T-helper 22 cell (primary cell): ENCODE measurements at regions not wholly inside any gene's neighbourhood (a gene's known extent, or its start where the extent isn't known, plus 50 kb on each side); places are given as distances from the start of the nearest gene placed in this dataset.
"Not testable (repeated sequence)": the region's sequence is repeated elsewhere in the genome, so short reads cannot be mapped to it uniquely, and the experiment has no call there.

Experiments
- DNase-seq: peaks from one replicate; pipeline ENCODE4 v3.0.0-alpha.2; 2020; ENCODE audit warnings: low read depth

- DNase-seq, result no peak
Observed at GRCh38 chr14:50018201-50018932, 98.0 kb downstream of the VCPKMT start.

GRCh38 chr14:50018933-50019210 lies 97.5 kb downstream of the VCPKMT start:
- DNase-seq, result no peak

- DNase-seq, result no peak
Observed at GRCh38 chr14:50020184-50020583, 96.2 kb downstream of the VCPKMT start.

- no peak for DNase-seq
Observed at GRCh38 chr14:50020799-50021198, 95.6 kb downstream of the VCPKMT start.

- no peak for DNase-seq
Observed at GRCh38 chr14:50021261-50022031, 94.9 kb downstream of the VCPKMT start.

GRCh38 chr14:50022661-50023060 lies 93.7 kb downstream of the VCPKMT start:
- no peak for DNase-seq

GRCh38 chr14:50023671-50024490 lies 92.5 kb downstream of the VCPKMT start:
- DNase-seq, result no peak

GRCh38 chr14:50025073-50025472 lies 91.3 kb downstream of the VCPKMT start:
- no peak for DNase-seq

GRCh38 chr14:50025776-50026175 lies 90.6 kb downstream of the VCPKMT start:
- no peak for DNase-seq

GRCh38 chr14:50026396-50026795 lies 90.0 kb downstream of the VCPKMT start:
- no peak for DNase-seq

GRCh38 chr14:50027816-50028215 lies 88.6 kb downstream of the VCPKMT start:
- DNase-seq, result no peak

GRCh38 chr14:50028458-50028857 lies 87.9 kb downstream of the VCPKMT start:
- no peak for DNase-seq

GRCh38 chr14:50030036-50030435 lies 86.3 kb downstream of the VCPKMT start:
- DNase-seq, result no peak

GRCh38 chr14:50030911-50031310 lies 85.5 kb downstream of the VCPKMT start:
- DNase-seq, result not testable (repeated sequence)

- no peak for DNase-seq
Observed at GRCh38 chr14:50031602-50032313, 84.6 kb downstream of the VCPKMT start.

GRCh38 chr14:50032462-50033167 lies 83.8 kb downstream of the VCPKMT start:
- not testable (repeated sequence) for DNase-seq

GRCh38 chr14:50035214-50035613 lies 81.2 kb downstream of the VCPKMT start:
- DNase-seq, result no peak

GRCh38 chr14:50036211-50036610 lies 80.2 kb downstream of the VCPKMT start:
- DNase-seq, result no peak

GRCh38 chr14:50036637-50037036 lies 79.7 kb downstream of the VCPKMT start:
- DNase-seq, result no peak

GRCh38 chr14:50037240-50037639 lies 79.1 kb downstream of the VCPKMT start:
- no peak for DNase-seq

GRCh38 chr14:50037852-50038251 lies 78.5 kb downstream of the VCPKMT start:
- no peak for DNase-seq
